Thoracic aorta (tissue), 2 donors: ENCODE measurements at regions not wholly inside any gene's neighbourhood (a gene's known extent, or its start where the extent isn't known, plus 50 kb on each side); places are given as distances from the start of the nearest gene placed in this dataset.

ENCODE experiments used
- ATAC-seq: fragments of 150-250 bp; one replicate; pipeline ENCODE4 v1.8.0; 2017; ENCODE audit warnings: low read depth; ENCODE audit not compliant: insufficient number of reproducible peaks, low FRiP score
- DNase-seq: peaks from one replicate; pipeline ENCODE4 v3.0.0-alpha.2; 2020; ENCODE audit warnings: low spot score
- H3K27ac ChIP-seq, 2 donors: fragments of 200-600 bp; sonication (generic); 1 replicate in 1 of 2; 2 replicates in 1 of 2; pipeline ENCODE4 v1.5.1; 2016; ENCODE audit warnings: mild to moderate bottlenecking in 2 of 2, moderate library complexity in 2 of 2
- H3K27me3 ChIP-seq: fragments of 200-600 bp; sonication (generic); replicated peaks from 2 replicates; pipeline ENCODE4 v1.6.0; 2016; ENCODE audit warnings: mild to moderate bottlenecking; ENCODE audit not compliant: insufficient read depth
- H3K36me3 ChIP-seq: fragments of 200-600 bp; sonication (generic); one replicate; pipeline ENCODE4 v1.5.1; 2016
- H3K4me1 ChIP-seq, 2 donors: fragments of 200-600 bp; sonication (generic); 1 replicate in 1 of 2; 2 replicates in 1 of 2; pipeline versions ENCODE4 v1.5.1 to v1.6.0; 2016; ENCODE audit warnings: low read depth in 2 of 2, mild to moderate bottlenecking in 1 of 2; ENCODE audit not compliant: control insufficient read depth in 1 of 2
- H3K4me3 ChIP-seq: fragments of 200-600 bp; sonication (generic); 2 replicates; pipeline ENCODE4 v1.5.1; 2016; ENCODE audit warnings: mild to moderate bottlenecking
- H3K9me3 ChIP-seq: fragments of 200-600 bp; sonication (generic); 2 replicates; pipeline ENCODE4 v1.5.1; 2016
- CTCF ChIP-seq: fragments of 200-600 bp; sonication (generic); IDR thresholded peaks from one replicate; pipeline ENCODE4 v1.5.1; 2019; ENCODE audit warnings: antibody characterized with exemption

GRCh38 chr4:170425521-170426143 is 335.9 kb upstream of the AADAT start:
- ATAC-seq (no peak), DNase-seq (no peak)
- H3K27me3 ChIP-seq = no peaks in the 10 kb centered on the region
- TF ChIP-seq CTCF = no peak
- no peaks in the 10 kb centered on the region for H3K4me1 ChIP-seq
- H3K4me3 ChIP-seq = no peak overlapping the region
- H3K36me3 ChIP-seq = no peaks in the 10 kb centered on the region
- no peak overlapping the region for H3K27ac ChIP-seq
- H3K9me3 ChIP-seq = no peaks in the 10 kb centered on the region

- Histone ChIP-seq H3K4me3 (no peak overlapping the region), H3K27me3 (no peaks in the 10 kb centered on the region), H3K36me3 (no peaks in the 10 kb centered on the region), H3K27ac (no peak overlapping the region), H3K9me3 (no peaks in the 10 kb centered on the region), H3K4me1 (no peaks in the 10 kb centered on the region)
- DNase-seq (no peak), ATAC-seq (no peak)
- TF ChIP-seq CTCF = no peak
These were observed 335.3 kb upstream of the AADAT start for GRCh38 chr4:170425040-170425439.

- Histone ChIP-seq H3K36me3 (no peaks in the 10 kb centered on the region), H3K27me3 (no peaks in the 10 kb centered on the region), H3K4me1 (no peaks in the 10 kb centered on the region), H3K27ac (no peak overlapping the region), H3K9me3 (no peaks in the 10 kb centered on the region), H3K4me3 (no peak overlapping the region)
- ATAC-seq (no peak), DNase-seq (no peak)
- no peak for TF ChIP-seq CTCF
These were observed 333.4 kb upstream of the AADAT start for GRCh38 chr4:170423137-170423536.

- no peaks in the 10 kb centered on the region for H3K9me3 ChIP-seq
- DNase-seq = no peak
- no peak for ATAC-seq
These were observed 330.5 kb upstream of the AADAT start for GRCh38 chr4:170420255-170420693.

GRCh38 chr4:170414961-170415360 is 325.2 kb upstream of the AADAT start:
- H3K4me3 ChIP-seq = no peak overlapping the region
- no peak overlapping the region for H3K27ac ChIP-seq
- TF ChIP-seq CTCF = no peak
- DNase-seq = no peak
- H3K9me3 ChIP-seq = no peaks in the 10 kb centered on the region
- no peak for ATAC-seq
- no peaks in the 10 kb centered on the region for H3K27me3 ChIP-seq
- no peaks in the 10 kb centered on the region for H3K4me1 ChIP-seq
- no peaks in the 10 kb centered on the region for H3K36me3 ChIP-seq

More at GRCh38 chr4:170420255-170420693, 330.5 kb upstream of the AADAT start:
- no peaks in the 10 kb centered on the region for H3K4me1 ChIP-seq
- no peaks in the 10 kb centered on the region for H3K27me3 ChIP-seq
- TF ChIP-seq CTCF = no peak
- no peaks in the 10 kb centered on the region for H3K36me3 ChIP-seq
- no peak overlapping the region for H3K4me3 ChIP-seq
- no peak overlapping the region for H3K27ac ChIP-seq
